ENCODE measurements at regions not wholly inside any gene's neighbourhood (a gene's known extent, or its start where the extent isn't known, plus 50 kb on each side); places are given as distances from the start of the nearest gene placed in this dataset.

DNA sequence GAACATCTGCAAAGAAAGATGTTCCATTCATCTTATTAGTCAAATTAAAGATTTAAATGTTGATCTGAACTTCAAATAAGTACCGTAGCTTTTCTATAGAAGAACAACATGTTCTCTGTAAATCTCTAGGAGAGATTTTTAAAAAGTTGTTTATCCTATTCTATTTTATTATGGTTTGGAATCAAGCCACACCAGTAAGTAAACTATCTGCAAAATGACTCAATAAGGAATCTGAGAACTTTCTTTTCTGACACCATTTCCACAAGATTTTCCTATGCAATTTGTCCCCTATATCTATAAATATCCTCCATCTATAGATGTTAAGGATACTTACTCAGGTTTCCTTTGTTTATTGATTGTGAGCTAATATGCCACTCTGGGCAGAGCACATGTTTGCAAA lies 736.6 kb downstream of the CBLN2 start:
- no peak for DNase-seq (ENCODE audit: low read depth)
- H3K4me3 ChIP-seq (ENCODE audit: low read depth, low read length) = no peak overlapping the region
- TF ChIP-seq, protein P1, sequence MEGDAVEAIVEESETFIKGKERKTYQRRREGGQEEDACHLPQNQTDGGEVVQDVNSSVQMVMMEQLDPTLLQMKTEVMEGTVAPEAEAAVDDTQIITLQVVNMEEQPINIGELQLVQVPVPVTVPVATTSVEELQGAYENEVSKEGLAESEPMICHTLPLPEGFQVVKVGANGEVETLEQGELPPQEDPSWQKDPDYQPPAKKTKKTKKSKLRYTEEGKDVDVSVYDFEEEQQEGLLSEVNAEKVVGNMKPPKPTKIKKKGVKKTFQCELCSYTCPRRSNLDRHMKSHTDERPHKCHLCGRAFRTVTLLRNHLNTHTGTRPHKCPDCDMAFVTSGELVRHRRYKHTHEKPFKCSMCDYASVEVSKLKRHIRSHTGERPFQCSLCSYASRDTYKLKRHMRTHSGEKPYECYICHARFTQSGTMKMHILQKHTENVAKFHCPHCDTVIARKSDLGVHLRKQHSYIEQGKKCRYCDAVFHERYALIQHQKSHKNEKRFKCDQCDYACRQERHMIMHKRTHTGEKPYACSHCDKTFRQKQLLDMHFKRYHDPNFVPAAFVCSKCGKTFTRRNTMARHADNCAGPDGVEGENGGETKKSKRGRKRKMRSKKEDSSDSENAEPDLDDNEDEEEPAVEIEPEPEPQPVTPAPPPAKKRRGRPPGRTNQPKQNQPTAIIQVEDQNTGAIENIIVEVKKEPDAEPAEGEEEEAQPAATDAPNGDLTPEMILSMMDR (IDR thresholded peaks at IDR 0.05; ENCODE audit: control insufficient read depth, extremely low read depth, insufficient read depth) = no peak

DNA sequence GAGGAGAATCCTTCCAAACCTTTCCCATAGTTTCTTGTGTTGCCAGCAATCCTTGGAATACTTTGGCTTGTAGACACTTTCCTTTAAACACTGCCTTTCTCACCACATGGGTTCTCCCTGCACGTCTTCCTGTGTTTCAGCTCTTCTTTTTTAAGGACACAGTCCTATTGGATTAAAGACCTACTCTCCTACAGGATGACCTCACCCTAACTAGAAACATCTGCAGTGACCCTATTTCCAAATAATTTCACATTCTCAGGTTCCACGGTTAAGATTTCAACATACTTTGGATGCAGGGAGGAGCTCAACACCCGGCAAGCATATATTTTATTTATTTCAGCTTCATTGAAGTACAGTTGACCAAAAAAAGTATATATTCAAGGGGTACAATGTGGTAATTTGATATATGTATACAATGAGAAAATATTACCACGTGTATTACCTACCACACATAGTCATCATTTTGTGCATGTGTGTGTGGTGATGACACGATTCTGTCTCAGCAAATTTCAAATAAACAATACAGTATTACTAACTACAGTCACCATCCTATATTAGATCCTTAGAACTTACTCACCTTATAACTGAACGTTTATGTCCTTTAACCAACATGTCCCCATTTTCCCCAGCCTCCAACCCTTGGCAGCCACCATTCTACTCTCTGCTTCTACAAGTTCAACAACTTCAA lies 745.0 kb downstream of the CBLN2 start:
- no peak overlapping the region for H3K4me3 ChIP-seq (ENCODE audit: low read depth, low read length)
- DNase-seq (ENCODE audit: low read depth) = no peak
- TF ChIP-seq, protein P1 (IDR thresholded peaks at IDR 0.05; ENCODE audit: control insufficient read depth, extremely low read depth, insufficient read depth) = no peak

DNA sequence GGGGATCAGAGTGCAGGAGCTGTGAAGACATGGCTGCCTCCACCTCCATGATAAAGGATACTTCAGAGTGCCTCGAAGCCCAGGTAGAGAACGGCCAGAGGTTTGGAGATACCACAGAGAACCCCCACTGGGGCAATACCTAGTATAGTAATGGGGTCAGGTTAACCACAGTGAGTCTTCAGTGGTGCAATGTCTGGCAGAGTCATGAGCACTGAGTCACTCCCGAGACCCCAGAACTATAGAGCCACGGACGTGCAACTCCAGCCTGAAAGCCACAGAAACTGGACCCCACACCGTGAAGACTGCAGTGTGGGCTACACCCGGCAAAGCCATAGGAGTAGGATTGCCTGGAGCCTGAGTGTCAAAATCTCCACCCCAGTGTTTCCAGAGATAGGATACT lies 746.6 kb downstream of the CBLN2 start:
- H3K4me3 ChIP-seq (ENCODE audit: low read depth, low read length) = no peak overlapping the region
- DNase-seq (ENCODE audit: low read depth) = no peak
- TF ChIP-seq, protein P1 (IDR thresholded peaks at IDR 0.05; ENCODE audit: control insufficient read depth, extremely low read depth, insufficient read depth) = no peak

DNA sequence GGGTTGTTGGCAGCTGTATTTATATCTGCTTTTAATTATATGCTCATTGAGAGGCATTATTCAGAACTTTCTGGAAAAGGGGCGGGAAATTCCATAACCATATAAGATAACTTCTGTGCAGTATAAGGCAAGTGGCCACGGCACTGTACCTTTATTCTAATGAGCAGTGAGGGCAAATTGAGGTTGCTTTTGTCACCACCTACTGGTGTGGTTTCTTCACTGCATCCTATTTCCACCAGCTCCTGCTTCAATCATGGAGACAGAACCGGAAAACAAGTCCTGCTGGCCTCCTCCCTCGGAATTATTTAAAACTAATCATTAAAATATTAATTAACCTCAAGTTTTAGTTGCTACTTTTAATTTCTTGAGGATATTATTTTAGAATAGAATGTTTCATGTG lies 759.4 kb downstream of the CBLN2 start:
- DNase-seq (ENCODE audit: low read depth) = no peak
- TF ChIP-seq, protein P1 (IDR thresholded peaks at IDR 0.05; ENCODE audit: control insufficient read depth, extremely low read depth, insufficient read depth) = peak; percentile 64
- no peak overlapping the region for H3K4me3 ChIP-seq (ENCODE audit: low read depth, low read length)

DNA sequence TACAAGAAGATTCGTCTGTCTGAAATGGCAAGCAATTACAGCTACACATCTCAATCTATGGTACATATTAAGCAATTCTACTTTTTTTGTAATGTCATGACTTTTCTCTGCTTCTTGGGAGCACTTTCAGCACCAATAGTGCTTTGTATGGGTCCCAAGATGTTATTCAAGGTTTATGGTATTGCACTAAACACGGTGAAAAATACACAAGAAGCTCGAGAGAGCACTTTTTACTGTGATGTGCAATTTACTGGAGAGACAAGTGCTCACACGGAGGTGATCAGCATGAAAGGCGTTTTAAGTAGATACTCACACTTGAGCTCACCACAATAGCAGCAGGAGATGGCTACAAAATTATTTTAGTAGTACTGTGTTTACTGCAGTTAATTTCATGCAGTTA lies 783.6 kb downstream of the CBLN2 start:
- DNase-seq (ENCODE audit: low read depth) = no peak
- TF ChIP-seq, protein P1 (IDR thresholded peaks at IDR 0.05; ENCODE audit: control insufficient read depth, extremely low read depth, insufficient read depth) = no peak
- no peak overlapping the region for H3K4me3 ChIP-seq (ENCODE audit: low read depth, low read length)

DNA sequence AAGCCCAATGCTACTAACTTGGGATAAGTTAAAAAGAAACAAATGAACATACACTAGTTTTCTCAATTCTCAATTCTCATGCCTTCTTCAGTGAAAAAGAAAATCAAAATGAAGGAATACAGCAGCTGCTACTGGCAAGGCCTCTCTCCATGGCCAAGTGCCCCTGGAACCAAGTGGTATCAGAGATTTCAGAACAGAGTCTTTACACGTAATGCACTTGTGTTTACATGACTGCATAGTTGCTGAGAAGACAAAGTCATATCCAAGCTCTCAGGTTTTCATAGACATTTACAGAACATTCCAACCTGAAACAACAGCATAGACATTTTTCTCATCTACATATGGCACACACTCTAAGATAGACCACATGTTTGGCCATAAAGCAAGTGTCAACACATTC lies 789.9 kb downstream of the CBLN2 start:
- TF ChIP-seq, protein P1 (IDR thresholded peaks at IDR 0.05; ENCODE audit: control insufficient read depth, extremely low read depth, insufficient read depth) = no peak

DNA sequence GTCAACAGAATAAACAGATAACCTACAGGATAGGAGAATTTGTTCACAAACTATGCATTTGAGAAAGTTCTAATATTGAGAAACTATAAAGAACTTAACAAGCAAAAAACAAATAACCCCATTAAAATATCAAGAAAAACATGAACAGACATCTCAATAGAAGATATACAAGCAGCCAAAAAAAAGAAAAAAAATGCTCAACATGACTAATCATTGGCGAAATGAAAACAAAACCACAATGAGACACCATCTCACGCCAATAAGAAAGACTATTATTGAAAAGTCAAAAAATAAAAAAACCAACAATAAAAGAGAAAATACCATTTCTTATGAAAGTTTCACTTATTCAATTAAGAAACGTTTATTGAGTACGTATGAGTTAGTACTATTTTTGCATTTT lies 800.5 kb downstream of the CBLN2 start:
- TF ChIP-seq, protein P1 (IDR thresholded peaks at IDR 0.05; ENCODE audit: control insufficient read depth, extremely low read depth, insufficient read depth) = no peak
- H3K4me3 ChIP-seq (ENCODE audit: low read depth, low read length) = no peak overlapping the region
- no peak for DNase-seq (ENCODE audit: low read depth)

More for the DNA sequence above, 789.9 kb downstream of the CBLN2 start:
- no peak overlapping the region for H3K4me3 ChIP-seq (ENCODE audit: low read depth, low read length)
- DNase-seq (ENCODE audit: low read depth) = no peak
